RCC 7860 (cell line): ENCODE measurements at regions not wholly inside any gene's neighbourhood (a gene's known extent, or its start where the extent isn't known, plus 50 kb on each side); places are given as distances from the start of the nearest gene placed in this dataset.
"Not testable (repeated sequence)": the region's sequence is repeated elsewhere in the genome, so short reads cannot be mapped to it uniquely, and the experiment has no call there.

Experiments
- DNase-seq: peaks from one replicate; pipeline ENCODE4 v3.0.0-alpha.2; 2015; ENCODE audit warnings: low spot score
- FAIRE-seq: peaks from 2 replicates; lab custom pipeline; 2012; peaks lifted over from hg19 to GRCh38; lab: Jason Lieb, UNC

DNA sequence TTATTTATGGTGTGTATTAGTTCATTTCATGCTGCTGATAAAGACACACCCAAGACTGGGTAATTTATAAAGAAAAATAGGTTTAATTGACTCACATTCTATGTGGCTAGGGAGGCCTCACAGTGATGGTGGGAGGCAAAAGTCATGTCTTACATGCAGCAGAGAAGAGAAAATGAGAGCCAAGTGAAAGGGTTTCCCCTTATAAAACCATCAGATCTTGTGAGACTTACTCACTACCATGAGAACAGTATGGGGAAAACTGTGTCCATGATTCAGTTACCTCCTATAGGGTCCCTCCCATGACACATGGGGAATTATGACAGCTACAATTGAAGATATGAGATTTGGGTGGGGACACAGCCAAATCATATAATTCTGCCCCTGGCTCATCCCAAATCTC is 150.0 kb upstream of the AHI1 start:
- DNase-seq (no peak), FAIRE-seq (no peak)

DNA sequence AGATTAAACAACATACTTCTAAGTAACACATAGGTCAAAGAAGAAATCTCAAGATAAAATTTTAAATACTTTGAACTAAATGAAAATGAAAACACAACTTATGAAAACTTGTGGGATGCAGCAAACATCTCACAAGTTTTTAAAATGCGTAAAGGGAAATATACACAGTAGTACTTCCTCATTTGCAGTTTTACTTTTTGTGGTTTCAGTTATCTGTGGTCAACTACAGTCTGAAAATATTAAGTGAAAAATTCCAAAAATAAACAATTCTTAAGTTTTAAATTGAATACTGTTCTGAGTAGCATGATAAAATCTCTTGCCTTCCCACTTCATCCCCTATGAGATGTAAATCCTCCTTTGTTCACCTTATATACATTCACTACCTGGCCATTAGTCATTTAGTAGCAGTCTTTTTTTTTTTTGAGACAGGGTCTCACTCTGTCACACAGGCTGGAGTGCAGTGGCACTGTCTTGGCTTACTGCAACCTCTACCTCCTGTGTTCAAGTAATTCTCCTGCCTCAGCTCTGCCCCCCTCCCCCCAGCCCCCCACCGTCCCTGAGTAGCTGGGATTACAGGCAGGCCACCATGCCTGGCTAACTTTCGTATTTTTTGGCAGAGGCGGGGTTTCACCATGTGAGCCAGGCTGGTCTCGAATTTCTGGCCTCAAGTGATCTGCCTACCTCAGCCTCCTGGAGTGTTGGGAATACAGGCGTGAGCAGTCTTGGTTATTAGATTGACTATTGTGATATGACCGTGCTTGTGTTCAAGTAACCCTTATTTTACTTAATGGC is 154.6 kb upstream of the AHI1 start:
- no peak for DNase-seq
- FAIRE-seq, result no peak

DNA sequence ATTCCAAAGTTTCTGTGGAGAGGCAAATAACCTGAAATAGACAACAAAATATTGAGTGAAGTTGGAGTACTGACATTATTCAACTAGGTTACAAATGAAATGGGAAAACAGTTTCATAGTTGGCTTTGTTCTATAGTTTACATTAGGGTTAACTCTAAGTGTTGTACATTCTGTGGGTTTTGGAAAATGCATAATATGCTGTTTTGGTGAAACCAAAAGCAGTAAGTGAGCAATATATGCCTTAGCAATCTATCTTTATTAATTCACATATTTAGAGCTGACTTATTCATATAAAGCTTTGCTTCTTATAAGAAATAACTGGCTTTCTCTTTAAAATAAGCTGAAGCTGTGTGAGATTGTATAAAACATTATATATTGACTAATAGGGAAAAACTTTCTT is 157.5 kb upstream of the AHI1 start:
- FAIRE-seq (no peak), DNase-seq (no peak)

DNA sequence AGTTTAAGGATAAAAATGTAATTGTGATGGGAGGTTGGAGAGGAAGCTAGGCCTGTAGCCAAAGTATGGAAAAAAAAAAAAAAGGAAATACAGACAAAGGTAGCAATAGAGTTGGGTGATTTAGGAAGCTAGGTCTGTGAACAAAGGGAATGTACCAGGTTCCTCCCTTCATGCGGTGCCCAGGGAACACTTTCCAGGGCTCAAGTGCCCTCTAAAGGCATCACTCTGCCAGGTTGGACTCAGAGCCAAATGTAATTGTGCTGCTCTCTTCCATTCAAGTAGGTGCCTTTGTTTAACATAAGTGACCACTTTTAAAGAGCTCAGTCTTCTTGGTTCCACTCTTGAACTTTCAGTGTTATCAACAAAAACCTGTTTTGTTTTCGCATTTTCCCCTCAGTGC is 159.7 kb upstream of the AHI1 start:
- DNase-seq, result no peak
- no peak for FAIRE-seq

DNA sequence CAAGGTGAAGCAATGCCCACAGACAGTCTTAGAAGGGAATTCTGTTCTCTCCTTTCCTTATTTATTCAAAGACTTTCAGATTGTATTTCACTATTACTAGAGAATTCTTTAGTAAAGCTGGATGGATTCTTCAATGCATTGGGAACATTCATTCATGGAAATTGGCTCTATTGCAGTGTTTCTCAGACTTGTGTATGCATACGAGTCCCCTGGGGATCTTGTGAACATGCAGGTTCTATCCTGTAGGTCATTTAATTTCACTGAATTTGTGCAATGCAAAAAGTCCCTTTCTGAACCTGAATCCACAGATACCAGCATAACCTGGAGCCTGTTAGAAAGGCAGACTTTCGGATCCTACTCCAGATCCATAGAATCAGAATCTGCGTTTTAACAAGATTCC is 160.9 kb upstream of the AHI1 start:
- FAIRE-seq (no peak), DNase-seq (no peak)

DNA sequence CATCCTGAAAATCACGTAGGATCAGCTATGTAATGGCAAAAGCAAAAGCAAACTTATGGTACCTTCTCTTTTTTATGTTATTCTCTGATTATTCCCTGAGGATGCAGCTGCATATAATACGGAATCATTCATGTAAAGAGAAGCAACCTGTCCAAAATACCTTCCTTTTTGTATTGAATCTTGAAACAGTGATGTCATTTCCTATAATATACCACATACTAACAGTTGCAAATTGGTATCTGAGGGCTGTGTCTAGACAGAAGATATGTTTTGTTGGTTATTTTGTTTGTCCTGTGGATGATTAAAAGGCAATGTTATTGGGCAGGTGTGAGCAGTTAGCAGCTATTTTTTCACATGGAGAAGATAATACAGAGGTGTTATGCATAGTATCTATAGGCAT is 161.4 kb upstream of the AHI1 start:
- FAIRE-seq, result no peak
- DNase-seq, result no peak

DNA sequence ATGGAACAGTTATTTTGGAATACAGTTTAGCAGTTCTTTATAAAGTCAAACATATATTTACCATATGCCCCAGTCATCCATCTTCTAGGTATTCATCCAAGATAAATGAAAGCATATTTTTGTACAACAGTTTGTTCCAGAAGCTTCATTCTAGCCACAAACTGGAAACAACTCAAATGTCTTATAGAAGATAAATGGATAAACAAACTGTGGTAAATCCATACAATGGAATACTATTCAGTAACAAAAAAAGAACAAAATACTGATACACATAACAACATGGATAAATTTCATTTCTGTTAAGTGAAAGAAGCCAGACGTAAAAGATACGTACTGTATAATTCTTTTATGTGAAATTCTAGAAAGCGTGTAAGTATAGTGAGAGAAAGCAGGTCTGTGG is 167.0 kb upstream of the AHI1 start:
- FAIRE-seq (no peak), DNase-seq (no peak)

DNA sequence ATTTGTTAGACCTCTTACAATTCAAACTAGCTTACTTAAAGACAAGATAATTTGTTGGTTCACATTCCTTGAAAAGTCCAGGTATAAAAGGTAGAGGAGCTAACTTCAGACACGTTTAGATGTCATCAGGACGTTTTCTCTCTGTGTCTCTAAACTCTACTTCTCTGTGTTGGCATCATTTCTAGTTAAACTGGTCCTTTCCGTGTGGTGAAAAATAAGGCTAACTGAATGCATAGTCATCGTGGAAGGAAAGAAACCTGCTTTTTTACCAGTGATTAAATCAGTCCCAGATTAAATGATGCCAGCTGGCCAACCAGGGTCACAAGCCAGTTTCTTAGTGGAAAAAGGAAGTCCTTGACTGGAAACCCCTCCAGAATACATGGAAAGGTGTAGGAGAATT is 168.4 kb upstream of the AHI1 start:
- no peak for FAIRE-seq
- DNase-seq, result no peak

DNA sequence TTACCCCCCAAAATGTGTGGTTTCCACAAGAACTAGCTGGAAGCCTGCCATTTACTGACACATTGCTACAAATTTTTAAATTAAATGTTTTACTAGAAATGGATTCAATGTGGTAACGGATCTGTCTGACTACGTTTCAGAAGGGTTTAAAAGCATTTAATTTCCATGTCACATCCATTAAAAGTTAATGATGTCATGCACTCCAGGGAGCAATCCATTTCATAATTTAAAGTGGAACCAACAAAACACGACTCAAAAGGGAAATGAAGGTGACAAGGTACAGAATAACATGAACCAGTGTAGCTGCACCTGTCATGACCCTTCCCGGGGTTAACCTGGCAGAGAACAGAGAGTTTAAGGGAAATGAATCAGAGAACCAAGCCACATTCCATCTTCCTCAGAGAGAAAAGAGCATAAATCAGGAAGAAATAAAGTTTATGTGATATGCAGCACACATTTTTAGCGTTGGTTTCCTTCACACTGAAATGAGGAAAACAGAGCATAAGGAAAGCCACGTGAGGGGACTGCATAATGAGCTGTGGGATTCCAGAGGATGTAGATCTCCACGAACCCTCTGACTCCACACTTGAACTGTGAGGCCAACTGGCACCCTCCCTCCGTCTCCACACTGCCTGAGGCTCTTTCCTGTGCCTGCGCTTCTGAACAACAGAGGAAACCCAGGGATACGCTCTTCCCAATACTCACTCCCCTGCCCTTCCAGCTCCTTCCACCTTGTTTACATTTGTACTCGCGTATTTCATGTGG is 170.3 kb upstream of the AHI1 start:
- DNase-seq (no peak), FAIRE-seq (no peak)

DNA sequence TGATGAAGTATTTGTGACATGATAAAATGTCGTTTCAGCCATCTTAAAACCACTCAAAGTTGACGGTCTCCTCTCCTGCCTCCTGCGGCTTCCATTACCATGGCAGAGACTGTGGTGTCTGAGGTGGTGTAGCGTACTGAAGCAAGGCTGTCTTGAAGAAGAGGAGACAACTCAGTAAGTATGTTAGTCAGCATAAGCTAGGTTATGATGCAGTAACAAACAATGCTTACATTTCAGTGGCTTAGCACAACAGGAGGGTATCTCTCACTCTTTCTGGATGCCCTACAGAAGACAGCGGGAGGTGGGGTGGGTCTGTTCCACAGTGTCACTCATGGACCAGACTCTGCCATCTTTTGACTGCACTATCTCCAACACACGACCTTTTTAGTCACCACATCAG is 174.7 kb upstream of the AHI1 start:
- DNase-seq, result no peak
- FAIRE-seq, result no peak

DNA sequence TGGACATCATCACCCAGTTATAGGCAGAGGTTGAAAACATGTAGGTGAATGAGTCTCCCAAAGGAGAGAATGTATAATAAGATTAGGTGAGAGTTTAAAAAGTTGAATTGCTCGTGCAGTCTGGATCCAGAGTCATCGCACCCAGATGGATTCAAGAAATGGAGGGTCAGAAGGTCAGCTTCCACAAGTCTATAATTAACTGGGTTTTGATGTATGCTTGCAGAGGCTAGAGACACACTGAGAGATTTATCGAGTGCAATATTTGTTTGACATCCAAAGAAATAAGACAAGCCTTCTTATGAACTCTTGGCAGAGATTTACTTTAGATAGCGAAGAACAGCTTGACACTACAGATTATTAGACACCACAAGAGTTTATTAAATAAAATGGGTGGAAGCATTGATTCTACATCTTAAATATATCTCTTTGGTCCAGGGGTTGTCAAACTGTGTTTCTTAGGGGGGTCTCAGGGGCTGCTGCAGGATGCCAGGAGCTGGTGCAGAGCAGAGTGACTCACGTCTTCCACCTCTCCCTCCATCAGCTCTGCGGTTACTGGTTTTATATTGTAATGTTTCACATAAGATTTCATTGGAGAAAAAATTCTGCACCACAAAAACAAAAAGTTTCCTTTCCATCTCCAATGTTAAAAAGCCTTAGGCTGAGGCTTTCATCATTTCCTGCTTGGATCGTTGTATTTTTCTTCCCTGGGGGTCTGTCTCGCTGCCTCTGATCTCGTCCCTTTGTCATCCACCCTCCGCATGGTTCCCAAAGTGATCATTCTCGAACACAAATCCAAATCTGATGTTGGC is 176.2 kb upstream of the AHI1 start:
- peak; percentile 6 for DNase-seq

DNA sequence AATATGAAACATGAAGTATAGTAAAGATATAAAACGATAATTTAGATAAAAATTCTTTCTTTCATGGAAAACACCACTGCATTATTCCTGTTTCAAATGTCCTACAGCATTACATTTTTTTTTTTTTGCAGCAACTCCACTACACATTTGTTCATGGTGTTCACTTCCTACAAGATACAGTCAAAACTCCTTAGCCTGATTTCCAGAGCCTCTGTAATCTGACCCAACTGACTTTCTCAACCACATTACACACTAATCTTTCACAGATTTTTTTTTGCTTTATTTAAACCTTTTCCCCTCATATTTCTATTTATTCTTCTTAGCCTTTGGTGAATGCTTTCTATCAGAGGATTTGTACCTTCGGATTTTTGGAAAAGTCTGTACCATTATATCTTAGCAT is 176.5 kb upstream of the PDE7B start:
- FAIRE-seq, result no peak
- DNase-seq, result no peak

More for the DNA sequence above, 176.2 kb upstream of the AHI1 start:
- no peak for FAIRE-seq

DNA sequence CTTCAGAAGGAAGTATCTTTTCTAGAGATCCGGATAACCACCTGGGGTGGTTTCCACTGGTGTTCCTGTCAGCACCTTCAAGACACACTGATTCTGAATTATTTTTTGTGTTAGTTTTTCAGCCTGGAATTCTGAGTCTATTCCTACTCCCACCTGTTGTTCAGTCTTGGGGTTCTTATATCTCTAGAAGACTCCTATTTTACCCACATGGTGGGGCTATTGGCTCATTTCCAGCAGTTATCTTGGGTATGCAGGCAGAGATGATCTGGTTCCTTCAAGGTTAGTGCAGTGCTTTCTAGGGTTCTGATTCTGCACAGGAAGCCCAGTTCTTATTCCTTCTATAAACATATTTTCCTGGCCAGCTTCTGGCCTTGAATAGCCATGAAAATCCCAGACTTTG is 175.6 kb upstream of the PDE7B start:
- DNase-seq, result peak; percentile 35
- no peak for FAIRE-seq

DNA sequence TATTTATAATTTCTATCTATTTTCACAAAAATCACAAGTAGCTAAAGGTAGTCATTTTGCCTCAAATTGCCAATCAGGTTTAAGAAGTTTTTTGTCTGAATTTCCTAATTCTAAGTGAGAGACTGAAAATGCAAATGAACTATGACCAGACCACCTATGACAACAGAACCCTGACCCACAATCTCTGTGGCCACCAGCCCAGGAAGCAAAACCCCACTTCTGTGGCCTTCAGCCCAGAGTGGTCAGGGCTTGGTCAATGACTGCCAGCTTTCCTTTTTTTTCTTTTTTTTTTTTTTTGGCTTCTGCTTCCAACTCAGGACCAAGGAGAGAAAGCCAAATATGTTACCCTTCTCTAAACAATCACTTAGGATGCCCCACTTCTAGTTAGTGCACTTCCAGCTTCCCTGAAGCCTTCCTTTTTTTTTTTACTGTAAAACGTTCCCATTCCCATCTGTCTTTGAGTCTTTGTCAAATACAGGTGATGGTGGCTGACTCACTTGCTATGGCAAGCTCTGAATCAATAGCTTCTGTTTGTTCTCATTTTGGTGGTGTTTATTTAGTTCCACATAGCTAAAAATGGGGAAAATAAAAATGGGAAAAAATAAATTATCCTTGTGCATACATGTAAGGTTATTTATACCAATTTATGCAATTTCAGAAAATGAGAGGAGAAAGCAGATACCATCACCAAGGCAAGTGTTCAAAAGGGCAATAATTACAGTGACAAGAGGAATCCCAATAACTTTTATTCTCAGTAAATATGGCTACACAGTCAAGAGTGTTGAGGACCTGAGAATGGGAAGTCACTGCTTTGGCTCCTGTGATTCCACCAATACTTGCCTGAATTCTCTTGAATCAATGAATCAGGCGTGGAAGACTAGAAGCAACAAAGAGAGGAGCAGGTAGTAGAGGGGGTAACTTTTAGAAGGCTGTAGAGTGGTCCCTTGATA is 170.3 kb upstream of the PDE7B start:
- no peak for FAIRE-seq
- no peak for DNase-seq

DNA sequence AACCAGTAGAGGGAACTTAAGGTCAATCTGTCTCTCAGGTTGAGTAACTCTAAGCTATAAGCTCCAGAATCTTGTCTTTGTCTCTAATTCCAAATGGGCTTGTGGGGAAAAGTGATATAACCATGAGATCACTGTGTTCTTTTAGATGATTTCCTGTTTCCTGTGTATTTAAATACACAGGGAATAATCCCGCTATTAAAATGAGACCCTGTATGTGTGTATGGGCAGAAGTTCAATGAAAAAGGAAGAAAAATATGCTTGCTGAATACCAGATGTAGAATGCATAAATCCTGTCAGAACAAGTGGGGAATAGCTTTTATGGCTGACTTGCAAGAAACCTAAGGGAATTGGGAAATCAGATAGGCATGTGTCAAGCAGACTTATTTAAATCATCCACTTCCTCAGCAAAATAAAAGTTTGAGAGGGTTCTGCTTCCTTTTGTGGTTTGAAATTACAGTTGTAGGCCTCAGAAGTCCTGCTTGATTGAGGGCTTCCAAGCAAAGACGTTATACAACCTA is 164.7 kb upstream of the PDE7B start:
- FAIRE-seq (no peak), DNase-seq (no peak)

DNA sequence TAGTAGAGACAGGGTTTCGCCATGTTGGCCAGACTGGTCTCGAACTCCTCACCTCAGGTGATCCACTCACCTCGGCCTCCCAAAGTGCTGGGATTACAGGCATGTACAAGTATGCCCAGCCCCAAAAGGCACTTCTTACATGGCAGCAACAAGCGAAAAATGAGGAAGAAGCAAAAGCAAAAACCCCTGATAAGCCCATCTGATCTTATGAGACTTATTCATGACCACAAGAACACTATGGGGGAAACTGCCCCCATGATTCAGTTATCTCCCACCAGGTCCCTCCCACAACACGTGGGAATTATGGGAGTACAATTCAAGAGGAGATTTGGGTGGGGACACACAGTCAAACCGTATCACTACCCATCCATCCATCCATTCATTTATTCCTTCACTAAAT is 163.0 kb upstream of the PDE7B start:
- not testable (repeated sequence) for FAIRE-seq, DNase-seq

DNA sequence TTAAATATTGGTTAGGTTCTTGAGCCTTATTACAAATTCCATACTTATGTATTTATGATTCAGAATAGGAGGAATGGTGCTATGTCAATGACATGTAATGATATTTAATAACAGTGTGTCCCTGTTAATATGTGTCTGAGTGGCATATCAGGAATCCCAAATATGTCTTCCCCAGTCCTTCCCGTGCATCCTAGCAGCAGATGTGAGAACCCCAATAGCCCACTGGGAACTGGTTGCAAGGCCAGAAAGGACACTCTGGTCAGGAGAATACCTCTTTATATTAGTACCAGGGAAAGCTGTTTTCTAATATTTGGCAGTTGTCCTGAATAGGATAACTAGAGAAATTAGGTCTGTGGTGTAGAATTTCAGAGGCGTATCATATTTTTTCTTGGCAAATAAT is 159.1 kb upstream of the PDE7B start:
- DNase-seq (no peak), FAIRE-seq (no peak)

DNA sequence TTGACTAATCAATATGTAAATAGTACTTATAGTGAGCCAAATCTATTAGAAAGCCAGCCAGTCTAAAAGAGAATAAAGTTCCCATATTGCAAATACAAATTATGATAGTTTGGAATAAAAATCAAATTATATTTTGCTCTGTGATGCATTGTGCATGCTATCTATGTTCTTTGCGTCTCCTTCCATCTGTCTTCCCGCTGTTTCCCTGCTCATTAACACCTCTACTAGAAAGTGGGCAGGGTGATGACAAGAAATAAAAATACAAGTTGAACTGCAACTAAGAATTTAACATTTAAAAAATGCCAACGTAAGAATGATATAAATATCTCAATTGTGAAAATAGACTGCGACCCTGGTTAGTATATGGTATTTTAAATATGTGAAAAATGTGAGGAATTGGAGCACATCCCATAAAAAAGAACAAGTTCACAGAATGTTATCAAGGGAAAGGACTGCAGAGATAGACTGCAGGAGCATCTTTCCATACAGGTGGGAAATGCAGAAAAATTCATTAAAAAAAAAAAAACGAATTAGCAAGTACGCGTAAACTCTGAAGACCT is 157.6 kb upstream of the PDE7B start:
- no peak for DNase-seq
- no peak for FAIRE-seq

DNA sequence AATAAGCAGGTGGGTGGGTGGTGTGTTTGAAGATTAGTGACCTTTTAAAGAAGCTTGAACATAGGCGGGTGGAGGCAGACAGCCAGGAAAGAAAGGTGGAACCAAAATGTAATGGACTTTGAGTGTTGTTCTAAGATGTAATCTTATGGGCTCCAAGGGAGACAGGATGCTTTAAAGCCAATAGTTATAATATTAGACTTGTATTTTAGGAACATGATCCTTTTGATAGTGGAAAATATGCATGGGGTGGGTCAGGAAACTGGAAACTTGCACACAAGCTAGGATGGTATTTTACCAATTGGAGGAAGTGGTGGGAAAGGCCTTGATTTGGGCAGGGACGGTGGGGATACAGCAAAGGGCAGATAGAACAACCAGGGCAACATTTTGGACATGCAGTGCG is 151.8 kb upstream of the PDE7B start:
- no peak for FAIRE-seq
- no peak for DNase-seq

DNA sequence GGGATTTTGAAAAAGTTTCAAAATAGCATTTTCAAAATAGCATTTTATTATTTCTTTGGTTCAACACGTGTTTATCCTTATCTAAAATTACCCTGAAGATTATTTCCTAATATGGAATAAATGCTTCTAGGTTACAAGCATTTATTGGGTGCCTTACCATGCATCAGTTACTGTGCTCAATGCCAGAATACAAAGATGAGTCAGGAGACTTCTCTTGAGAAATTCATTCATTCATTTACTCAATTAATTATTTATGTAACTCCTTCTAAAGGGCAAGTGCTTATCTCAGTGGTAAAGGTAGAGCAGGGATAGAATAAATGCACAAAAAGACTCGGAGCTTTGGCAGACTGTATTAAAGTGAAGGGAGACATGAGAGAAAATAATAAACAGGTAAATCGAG is 150.1 kb upstream of the PDE7B start:
- DNase-seq, result no peak

More for the DNA sequence above, 150.1 kb upstream of the PDE7B start:
- no peak for FAIRE-seq
